ENCODE measurements at regions not wholly inside any gene's neighbourhood (a gene's known extent, or its start where the extent isn't known, plus 50 kb on each side); places are given as distances from the start of the nearest gene placed in this dataset.

DNA sequence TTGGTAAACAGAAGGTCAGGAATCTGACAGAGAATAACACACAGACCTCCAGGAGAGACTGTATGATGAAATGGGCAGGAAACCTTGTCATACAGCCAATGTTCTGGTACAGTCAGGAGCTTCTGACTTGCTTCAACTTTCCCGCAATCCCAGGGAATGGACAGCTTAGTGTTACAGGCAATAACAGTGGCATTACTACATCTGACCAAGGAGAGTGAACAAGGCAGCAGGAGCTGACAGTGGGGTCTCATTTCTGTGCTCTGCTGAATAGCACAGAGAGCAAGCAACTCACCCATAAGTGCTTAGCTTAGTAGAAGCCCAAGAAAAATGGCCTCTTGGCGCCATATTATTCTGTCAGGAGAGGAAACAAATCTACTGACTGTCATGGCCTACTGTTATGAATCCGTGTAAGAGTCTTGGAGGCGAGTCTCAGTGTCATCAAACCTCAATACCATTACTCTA is 186.2 kb upstream of the MTPN start (continued):
- TF ChIP-seq PHF8 (IDR thresholded peaks at IDR 0.05; ENCODE audit: borderline replicate concordance, low read depth) (no peak), CEBPB (IDR thresholded peaks at IDR 0.05) (no peak), FOXS1 (CRISPR knock-in tag; IDR thresholded peaks at IDR 0.05) (no peak), ZSCAN20 (CRISPR knock-in tag; IDR thresholded peaks at IDR 0.05) (no peak), RCOR1 (IDR thresholded peaks at IDR 0.05; ENCODE audit: low read depth, low read length) (no peak)

DNA sequence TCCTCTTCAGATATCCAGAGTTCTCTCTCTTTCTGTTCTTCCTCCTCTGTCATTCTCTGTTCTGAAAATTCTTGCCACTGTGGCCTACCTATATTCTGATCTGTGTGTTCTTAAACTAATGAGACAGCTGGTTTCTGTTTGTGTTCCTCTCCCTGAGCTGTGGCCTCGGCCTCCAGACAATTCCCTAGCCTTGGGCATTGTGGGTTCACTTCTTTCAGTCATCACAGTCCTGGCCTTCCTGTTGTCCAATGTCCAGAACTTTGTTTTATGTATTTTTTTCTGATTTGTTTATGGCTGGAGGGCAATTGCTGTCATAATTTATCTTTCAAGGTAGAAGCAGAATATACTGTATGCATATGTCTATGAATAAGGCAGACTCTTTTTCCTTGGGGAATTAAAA is 173.2 kb upstream of the MTPN start:
- Histone ChIP-seq H3K27ac (no peak overlapping the region), H3K4me2 (no peak overlapping the region), H3K4me3 (no peak overlapping the region), H3K9me3 (no peaks in the 10 kb centered on the region), H3K4me1 (no peaks in the 10 kb centered on the region)
- ChIA-PET CTCF (no interaction called here), POLR2A (no interaction called here)
- WGBS (ENCODE audit: missing lambda C conversion rate), result 0% methylated on average over 1 of the region's 1 CpG
- no peak for ATAC-seq
- no peak for TF ChIP-seq ELK1 (IDR thresholded peaks at IDR 0.05; ENCODE audit: low read depth, low read length)
- TF ChIP-seq HOXB5 (CRISPR knock-in tag; IDR thresholded peaks at IDR 0.05), result no peak
- DNase-seq (ENCODE audit: low read depth in 1 of 2, low spot score in 1 of 2), result no peak
- no peak for FAIRE-seq

- no peaks in the 10 kb centered on the region for H3K9me3 ChIP-seq
- ATAC-seq, result no peak
- WGBS (ENCODE audit: missing lambda C conversion rate), result 9% methylated on average over 5 of the region's 5 CpGs
- ChIA-PET POLR2A (no interaction called here), CTCF (no interaction called here)
- FAIRE-seq, result no peak
- DNase-seq (ENCODE audit: low read depth in 1 of 2, low spot score in 1 of 2), result no peak
- no peaks in the 10 kb centered on the region for H3K4me1 ChIP-seq
- H3K27ac ChIP-seq, result no peak overlapping the region
- TF ChIP-seq PHF8 (IDR thresholded peaks at IDR 0.05; ENCODE audit: borderline replicate concordance, low read depth) (no peak), CBX8 (IDR thresholded peaks at IDR 0.05) (no peak), TFCP2L1 (CRISPR knock-in tag; IDR thresholded peaks at IDR 0.05) (no peak), JUN (IDR thresholded peaks at IDR 0.05) (no peak), SMC3 (IDR thresholded peaks at IDR 0.05) (no peak), NPAS2 (CRISPR knock-in tag; IDR thresholded peaks at IDR 0.05; ENCODE audit: borderline replicate concordance) (no peak), SREBF2 (IDR thresholded peaks at IDR 0.05) (no peak), KDM1A (IDR thresholded peaks at IDR 0.05; ENCODE audit: low read depth) (no peak)
- no peak overlapping the region for H3K4me3 ChIP-seq
- H3K4me2 ChIP-seq, result no peak overlapping the region
Observed at GRCh38 chr7:136148920-136149319, 171.8 kb upstream of the MTPN start.

- H3K9me3 ChIP-seq, result no peaks in the 10 kb centered on the region
- WGBS (ENCODE audit: missing lambda C conversion rate), result 87% methylated on average over 1 of the region's 1 CpG
- H3K27ac ChIP-seq, result no peak overlapping the region
- H3K4me1 ChIP-seq, result no peaks in the 10 kb centered on the region
- ChIA-PET CTCF (interaction anchor here (1.9 kb wide), 1 partner anchor 31 kb away, joined by 6 read pairs; no protein-coding TSS in a partner anchor), POLR2A (no interaction called here)
- FAIRE-seq, result no peak
- no peak overlapping the region for H3K4me2 ChIP-seq
- no peak for TF ChIP-seq EHMT2 (IDR thresholded peaks at IDR 0.05; ENCODE audit: low read depth)
- TF ChIP-seq KDM1A (IDR thresholded peaks at IDR 0.05; ENCODE audit: low read depth), result no peak
- TF ChIP-seq HDAC2 (IDR thresholded peaks at IDR 0.05), result no peak
- no peak for TF ChIP-seq EHF (CRISPR knock-in tag; IDR thresholded peaks at IDR 0.05)
- no peak for TF ChIP-seq KDM5A (IDR thresholded peaks at IDR 0.05)
- no peak for TF ChIP-seq CHD2 (IDR thresholded peaks at IDR 0.05; ENCODE audit: low read length, partially characterized antibody)
- TF ChIP-seq E2F6 (IDR thresholded peaks at IDR 0.05; ENCODE audit: borderline replicate concordance, low read depth), result no peak
- DNase-seq (ENCODE audit: low read depth in 1 of 2, low spot score in 1 of 2), result no peak
- ATAC-seq, result no peak
- H3K4me3 ChIP-seq, result no peak overlapping the region
Observed at GRCh38 chr7:136146925-136147324, 169.8 kb upstream of the MTPN start.
